Right lobe of liver (tissue), 6 donors: ENCODE measurements at regions not wholly inside any gene's neighbourhood (a gene's known extent, or its start where the extent isn't known, plus 50 kb on each side); places are given as distances from the start of the nearest gene placed in this dataset.

ENCODE experiments used
- ATAC-seq, 4 donors: fragments of 200-7000 bp; cut with Tn5 transposase; one replicate each; pipeline ENCODE4 v1.9.1; 2020; ENCODE audit warnings: mild to moderate bottlenecking in 4 of 4, moderate library complexity in 4 of 4
- DNase-seq, 3 donors: peaks; one replicate each; pipeline ENCODE4 v3.0.0-alpha.2; 2020
- H3K27ac ChIP-seq, 3 donors: fragments of 200-600 bp; one replicate each; pipeline ENCODE4 v1.8.0; 2022
- H3K27me3 ChIP-seq, 2 donors: fragments of 200-600 bp; one replicate each; pipeline ENCODE4 v1.8.0; 2022
- H3K36me3 ChIP-seq, 4 donors: fragments of 200-600 bp; sonication (generic) in 1 of 4; one replicate each; pipeline versions ENCODE4 v1.5.1 to v1.8.0; 2017 to 2022; ENCODE audit warnings: control low read depth in 1 of 4
- H3K4me1 ChIP-seq, 4 donors: fragments of 200-600 bp; sonication (generic) in 1 of 4; one replicate each; pipeline versions ENCODE4 v1.5.1 to v1.8.0; 2017 to 2022; ENCODE audit warnings: control low read depth in 1 of 4
- H3K4me3 ChIP-seq, 3 donors: fragments of 200-600 bp; one replicate each; pipeline ENCODE4 v1.8.0; 2022
- H3K9me3 ChIP-seq, 4 donors: fragments of 200-600 bp; sonication (generic) in 1 of 4; one replicate each; pipeline versions ENCODE4 v1.5.1 to v1.8.0; 2017 to 2022; ENCODE audit warnings: control low read depth in 1 of 4
- CTCF ChIP-seq, 4 donors: fragments of 200-600 bp in 3 of 4; fragments of 450-650 bp in 1 of 4; IDR thresholded peaks; one replicate each; pipeline versions ENCODE4 v1.5.1 to v1.8.0; 2016 to 2022; ENCODE audit warnings: antibody characterized with exemption in 4 of 4, mild to moderate bottlenecking in 2 of 4
- POLR2A ChIP-seq: fragments of 450-650 bp; IDR thresholded peaks from one replicate; pipeline ENCODE4 v1.6.1; 2017; ENCODE audit warnings: antibody characterized with exemption, mild to moderate bottlenecking
- WGBS: methylation state at CpG from one replicate; pipeline ENCODE4 v1.1.6; 2018; ENCODE audit warnings: low coverage, low lambda C conversion rate; ENCODE audit not compliant: insufficient coverage; ENCODE audit errors: missing lambda C conversion rate; 5-methylcytosine and 5-hydroxymethylcytosine counted together
- intact Hi-C, 2 donors: fragments of 100-400 bp; cut with DNase I; formaldehyde crosslinking; loops; one replicate each; pipeline versions ENCODE4 v1.11.2 to v1.14.1; 2022
- donor health status: DM: no; HTN: yes; CAD: no.
- donor health status: DM: no; HTN: no; CAD: no.
- donor health status: DM: no; HTN: no; CAD: no.
- donor health status: DM: no; HTN: yes; CAD: no.
- donor health status: DM: no; HTN: yes; CAD: no.

GRCh38 chr7:156279635-156280034 is 360.9 kb upstream of the RNF32 start:
- DNase-seq (no peak), ATAC-seq (no peak)
- H3K4me1 ChIP-seq = no peaks in the 10 kb centered on the region
- 58% methylated on average over 4 of the region's 4 CpGs for WGBS
- H3K36me3 ChIP-seq = no peaks in the 10 kb centered on the region
- intact Hi-C loops = no loop called here
- TF ChIP-seq POLR2A (no peak), CTCF (IDR thresholded peaks at IDR 0.05) (no peak)
- H3K4me3 ChIP-seq = no peak overlapping the region
- H3K9me3 ChIP-seq = no peaks in the 10 kb centered on the region
- no peaks in the 10 kb centered on the region for H3K27me3 ChIP-seq
- no peak overlapping the region for H3K27ac ChIP-seq

GRCh38 chr7:156275292-156275691 is 365.3 kb upstream of the RNF32 start:
- Histone ChIP-seq H3K9me3 (no peaks in the 10 kb centered on the region), H3K27ac (no peak overlapping the region), H3K27me3 (no peaks in the 10 kb centered on the region), H3K4me3 (no peak overlapping the region), H3K36me3 (no peaks in the 10 kb centered on the region), H3K4me1 (no peaks in the 10 kb centered on the region)
- no peak for ATAC-seq
- 84% methylated on average over 4 of the region's 4 CpGs for WGBS
- TF ChIP-seq CTCF (IDR thresholded peaks at IDR 0.05) (no peak), POLR2A (no peak)
- intact Hi-C loops = no loop called here
- DNase-seq = no peak

GRCh38 chr7:156274557-156274956 is 366.0 kb upstream of the RNF32 start:
- intact Hi-C loops = no loop called here
- Histone ChIP-seq H3K36me3 (no peaks in the 10 kb centered on the region), H3K27me3 (no peaks in the 10 kb centered on the region), H3K4me3 (no peak overlapping the region), H3K4me1 (no peaks in the 10 kb centered on the region), H3K27ac (no peak overlapping the region), H3K9me3 (no peaks in the 10 kb centered on the region)
- WGBS = 63% methylated on average over 1 of the region's 3 CpGs
- ATAC-seq (no peak), DNase-seq (no peak)
- TF ChIP-seq CTCF (IDR thresholded peaks at IDR 0.05) = no peak
- TF ChIP-seq POLR2A = no peak

- Histone ChIP-seq H3K4me1 (no peaks in the 10 kb centered on the region), H3K27ac (no peak overlapping the region), H3K4me3 (no peak overlapping the region), H3K27me3 (no peaks in the 10 kb centered on the region), H3K36me3 (no peaks in the 10 kb centered on the region), H3K9me3 (no peaks in the 10 kb centered on the region)
- intact Hi-C loops = no loop called here
- DNase-seq = no peak
- no peak for ATAC-seq
- TF ChIP-seq CTCF (IDR thresholded peaks at IDR 0.05) = no peak
- no peak for TF ChIP-seq POLR2A
- WGBS = 50% methylated on average over 3 of the region's 3 CpGs
Observed at GRCh38 chr7:156261581-156261980, 379.0 kb upstream of the RNF32 start.

- TF ChIP-seq CTCF (IDR thresholded peaks at IDR 0.05) = no peak
- TF ChIP-seq POLR2A = no peak
- Histone ChIP-seq H3K4me1 (peaks cover 0 to 7% (median 0%) of the 10 kb centered on the region in 4 donors), H3K27ac (no peak overlapping the region), H3K27me3 (no peaks in the 10 kb centered on the region), H3K4me3 (no peak overlapping the region), H3K9me3 (no peaks in the 10 kb centered on the region), H3K36me3 (no peaks in the 10 kb centered on the region)
- no peak for DNase-seq
- intact Hi-C loops = no loop called here
- 100% methylated on average over 1 of the region's 1 CpG for WGBS
- ATAC-seq = no peak
Observed at GRCh38 chr7:156257904-156258303, 382.7 kb upstream of the RNF32 start.
